ENCODE measurements at regions not wholly inside any gene's neighbourhood (a gene's known extent, or its start where the extent isn't known, plus 50 kb on each side); places are given as distances from the start of the nearest gene placed in this dataset.

DNA sequence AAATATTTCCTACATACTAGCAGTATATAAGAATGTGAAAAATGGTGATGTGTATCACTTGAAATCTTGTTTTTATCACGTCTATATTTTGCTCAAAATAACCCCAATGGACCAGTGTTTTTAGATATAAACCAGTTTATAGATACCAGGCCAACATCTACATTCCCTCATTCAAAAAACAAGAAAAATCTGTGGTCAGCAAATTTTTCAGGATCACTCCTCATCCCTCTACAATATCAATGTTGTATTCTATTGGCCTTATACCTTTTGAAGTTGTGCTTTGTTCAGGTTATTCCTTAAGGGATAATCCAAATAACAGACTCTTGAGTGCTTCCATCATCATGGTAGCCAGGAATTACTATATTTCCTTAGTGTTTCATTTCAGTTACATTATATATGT, 332.9 kb upstream of the ARRDC4 start:
- TF ChIP-seq, protein P1, sequence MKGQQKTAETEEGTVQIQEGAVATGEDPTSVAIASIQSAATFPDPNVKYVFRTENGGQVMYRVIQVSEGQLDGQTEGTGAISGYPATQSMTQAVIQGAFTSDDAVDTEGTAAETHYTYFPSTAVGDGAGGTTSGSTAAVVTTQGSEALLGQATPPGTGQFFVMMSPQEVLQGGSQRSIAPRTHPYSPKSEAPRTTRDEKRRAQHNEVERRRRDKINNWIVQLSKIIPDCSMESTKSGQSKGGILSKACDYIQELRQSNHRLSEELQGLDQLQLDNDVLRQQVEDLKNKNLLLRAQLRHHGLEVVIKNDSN (IDR thresholded peaks at IDR 0.05): no peak
- TF ChIP-seq EGR1 (IDR thresholded peaks at IDR 0.05) (no peak), FOXM1 (IDR thresholded peaks at IDR 0.05; ENCODE audit: borderline replicate concordance, low read depth) (no peak), MAX (IDR thresholded peaks at IDR 0.05) (no peak), CREB1 (IDR thresholded peaks at IDR 0.05; ENCODE audit: low read depth) (no peak), ZBTB7A (IDR thresholded peaks at IDR 0.05; ENCODE audit: low read depth) (no peak), NFIC (IDR thresholded peaks at IDR 0.05) (no peak), TEAD4 (IDR thresholded peaks at IDR 0.05) (no peak), CEBPB (IDR thresholded peaks at IDR 0.05) (no peak)

GRCh38 chr15:97645758-97646157, 314.7 kb upstream of the ARRDC4 start:
- no peak for TF ChIP-seq TCF12 (IDR thresholded peaks at IDR 0.05; ENCODE audit: low read depth)
- no peak for TF ChIP-seq ZBTB7A (IDR thresholded peaks at IDR 0.05; ENCODE audit: low read depth)
- no peak for TF ChIP-seq MAX (IDR thresholded peaks at IDR 0.05)
- TF ChIP-seq TEAD4 (IDR thresholded peaks at IDR 0.05): no peak
- TF ChIP-seq EGR1 (IDR thresholded peaks at IDR 0.05): no peak
- no peak for TF ChIP-seq FOXM1 (IDR thresholded peaks at IDR 0.05; ENCODE audit: borderline replicate concordance, low read depth)
- no peak for TF ChIP-seq YY1 (IDR thresholded peaks at IDR 0.05; ENCODE audit: low read depth)
- TF ChIP-seq EP300 (IDR thresholded peaks at IDR 0.05; ENCODE audit: borderline replicate concordance): no peak
- no peak for TF ChIP-seq NFIC (IDR thresholded peaks at IDR 0.05)
- no peak for TF ChIP-seq TAF1 (IDR thresholded peaks at IDR 0.05; ENCODE audit: low read depth)
- TF ChIP-seq CEBPB (IDR thresholded peaks at IDR 0.05): no peak
- TF ChIP-seq, protein P1 (IDR thresholded peaks at IDR 0.05): no peak
- TF ChIP-seq, protein P2, sequence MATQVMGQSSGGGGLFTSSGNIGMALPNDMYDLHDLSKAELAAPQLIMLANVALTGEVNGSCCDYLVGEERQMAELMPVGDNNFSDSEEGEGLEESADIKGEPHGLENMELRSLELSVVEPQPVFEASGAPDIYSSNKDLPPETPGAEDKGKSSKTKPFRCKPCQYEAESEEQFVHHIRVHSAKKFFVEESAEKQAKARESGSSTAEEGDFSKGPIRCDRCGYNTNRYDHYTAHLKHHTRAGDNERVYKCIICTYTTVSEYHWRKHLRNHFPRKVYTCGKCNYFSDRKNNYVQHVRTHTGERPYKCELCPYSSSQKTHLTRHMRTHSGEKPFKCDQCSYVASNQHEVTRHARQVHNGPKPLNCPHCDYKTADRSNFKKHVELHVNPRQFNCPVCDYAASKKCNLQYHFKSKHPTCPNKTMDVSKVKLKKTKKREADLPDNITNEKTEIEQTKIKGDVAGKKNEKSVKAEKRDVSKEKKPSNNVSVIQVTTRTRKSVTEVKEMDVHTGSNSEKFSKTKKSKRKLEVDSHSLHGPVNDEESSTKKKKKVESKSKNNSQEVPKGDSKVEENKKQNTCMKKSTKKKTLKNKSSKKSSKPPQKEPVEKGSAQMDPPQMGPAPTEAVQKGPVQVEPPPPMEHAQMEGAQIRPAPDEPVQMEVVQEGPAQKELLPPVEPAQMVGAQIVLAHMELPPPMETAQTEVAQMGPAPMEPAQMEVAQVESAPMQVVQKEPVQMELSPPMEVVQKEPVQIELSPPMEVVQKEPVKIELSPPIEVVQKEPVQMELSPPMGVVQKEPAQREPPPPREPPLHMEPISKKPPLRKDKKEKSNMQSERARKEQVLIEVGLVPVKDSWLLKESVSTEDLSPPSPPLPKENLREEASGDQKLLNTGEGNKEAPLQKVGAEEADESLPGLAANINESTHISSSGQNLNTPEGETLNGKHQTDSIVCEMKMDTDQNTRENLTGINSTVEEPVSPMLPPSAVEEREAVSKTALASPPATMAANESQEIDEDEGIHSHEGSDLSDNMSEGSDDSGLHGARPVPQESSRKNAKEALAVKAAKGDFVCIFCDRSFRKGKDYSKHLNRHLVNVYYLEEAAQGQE (IDR thresholded peaks at IDR 0.05; ENCODE audit: low read depth): no peak
- no peak for TF ChIP-seq CREB1 (IDR thresholded peaks at IDR 0.05; ENCODE audit: low read depth)
- TF ChIP-seq RAD21 (IDR thresholded peaks at IDR 0.05; ENCODE audit: low read depth): no peak

DNA sequence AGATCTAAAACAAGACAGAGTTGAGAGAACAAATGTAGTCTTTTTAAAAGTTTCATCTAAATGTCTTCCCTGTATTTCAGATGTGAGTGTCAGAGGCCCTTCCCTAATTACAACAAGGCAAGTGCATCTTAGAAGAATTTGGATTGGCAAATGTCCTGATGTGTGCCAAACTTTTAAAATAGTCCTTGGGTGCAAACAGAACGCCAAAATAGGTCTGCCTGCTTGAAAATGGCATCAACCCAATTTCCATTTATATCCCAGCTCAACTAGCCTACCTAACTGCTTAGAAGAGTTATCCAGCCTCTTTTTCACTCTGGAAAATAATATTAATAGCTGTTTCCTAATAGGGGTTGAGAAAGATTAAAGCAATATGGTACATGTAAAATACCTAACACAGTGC, 311.8 kb upstream of the ARRDC4 start:
- TF ChIP-seq TAF1 (IDR thresholded peaks at IDR 0.05; ENCODE audit: low read depth) (no peak), NFIC (IDR thresholded peaks at IDR 0.05) (no peak), FOXM1 (IDR thresholded peaks at IDR 0.05; ENCODE audit: borderline replicate concordance, low read depth) (no peak), YY1 (IDR thresholded peaks at IDR 0.05; ENCODE audit: low read depth) (no peak), MAX (IDR thresholded peaks at IDR 0.05) (no peak), CEBPB (IDR thresholded peaks at IDR 0.05) (no peak)

- TF ChIP-seq EGR1 (IDR thresholded peaks at IDR 0.05): no peak
- TF ChIP-seq YY1 (IDR thresholded peaks at IDR 0.05; ENCODE audit: low read depth): no peak
- TF ChIP-seq TEAD4 (IDR thresholded peaks at IDR 0.05): no peak
- TF ChIP-seq TCF12 (IDR thresholded peaks at IDR 0.05; ENCODE audit: low read depth): no peak
- no peak for TF ChIP-seq CREB1 (IDR thresholded peaks at IDR 0.05; ENCODE audit: low read depth)
- TF ChIP-seq FOXM1 (IDR thresholded peaks at IDR 0.05; ENCODE audit: borderline replicate concordance, low read depth): no peak
Measured at GRCh38 chr15:97652041-97652440, 308.5 kb upstream of the ARRDC4 start.

DNA sequence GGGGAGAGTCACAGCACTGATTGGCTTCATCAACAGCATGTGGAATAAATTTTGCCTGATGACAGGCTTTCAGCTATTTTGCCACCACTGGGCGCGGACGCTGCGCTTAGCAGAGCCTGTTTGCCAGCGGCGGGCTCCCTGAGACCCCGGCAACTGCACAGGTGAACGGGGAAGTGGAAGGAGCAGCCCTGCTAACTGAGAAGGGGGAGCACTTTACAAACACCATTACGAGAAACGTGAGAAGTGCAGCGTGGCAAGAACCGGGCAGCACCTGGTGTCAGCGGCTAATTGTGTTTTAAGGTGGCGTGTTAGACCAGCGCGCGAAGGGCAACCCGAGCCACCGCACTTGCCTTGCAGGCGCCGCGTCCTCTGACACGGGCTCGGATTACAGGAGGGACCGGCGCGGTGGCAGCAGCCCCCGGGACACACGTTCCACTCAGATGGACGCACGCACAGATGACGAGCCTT, 307.8 kb upstream of the ARRDC4 start:
- TF ChIP-seq, protein P1 (IDR thresholded peaks at IDR 0.05): no peak
- TF ChIP-seq NFIC (IDR thresholded peaks at IDR 0.05) (no peak), CREB1 (IDR thresholded peaks at IDR 0.05; ENCODE audit: low read depth) (no peak), TEAD4 (IDR thresholded peaks at IDR 0.05) (no peak), TCF12 (IDR thresholded peaks at IDR 0.05; ENCODE audit: low read depth) (no peak), MAX (IDR thresholded peaks at IDR 0.05) (no peak), FOXM1 (IDR thresholded peaks at IDR 0.05; ENCODE audit: borderline replicate concordance, low read depth) (no peak)
- TF ChIP-seq, protein P2 (IDR thresholded peaks at IDR 0.05; ENCODE audit: low read depth): no peak
